H9 (cell line): ENCODE measurements at regions not wholly inside any gene's neighbourhood (a gene's known extent, or its start where the extent isn't known, plus 50 kb on each side); places are given as distances from the start of the nearest gene placed in this dataset.
A peak's percentile ranks its signal among the peaks of the same experiment; 100 is the strongest.

Source experiments
- DNase-seq: peaks from one replicate; pipeline ENCODE4 v3.0.0-alpha.2; 2017
- H2AFZ ChIP-seq: one replicate; pipeline ENCODE4 v1.6.1; 2013; ENCODE audit warnings: mild to moderate bottlenecking, low read length, control low read depth, moderate library complexity
- H2AK5ac ChIP-seq: 2 replicates; pipeline ENCODE4 v1.6.1; 2013; ENCODE audit warnings: low read length, control low read depth, mixed read lengths; ENCODE audit not compliant: insufficient read length
- H2BK120ac ChIP-seq: one replicate; pipeline ENCODE4 v1.6.1; 2013; ENCODE audit warnings: low read depth, mild to moderate bottlenecking, low read length, control low read depth, inconsistent platforms; ENCODE audit not compliant: poor library complexity, severe bottlenecking
- H2BK12ac ChIP-seq: 2 replicates; pipeline ENCODE4 v1.6.1; 2013; ENCODE audit warnings: low read length, control low read depth, mixed read lengths, low read depth; ENCODE audit not compliant: insufficient read length
- H2BK15ac ChIP-seq: 2 replicates; pipeline ENCODE4 v1.6.1; 2013; ENCODE audit warnings: low read depth, low read length, control low read depth
- H2BK20ac ChIP-seq: one replicate; pipeline ENCODE4 v1.6.1; 2013; ENCODE audit warnings: low read depth, mild to moderate bottlenecking, low read length, control low read depth, inconsistent platforms; ENCODE audit not compliant: poor library complexity, severe bottlenecking
- H2BK5ac ChIP-seq: 2 replicates; pipeline ENCODE4 v1.6.1; 2013; ENCODE audit warnings: low read length, control low read depth, mixed read lengths; ENCODE audit not compliant: insufficient read length
- H3K14ac ChIP-seq: 2 replicates; pipeline ENCODE4 v1.6.1; 2013; ENCODE audit warnings: low read length, control low read depth; ENCODE audit not compliant: insufficient read depth
- H3K18ac ChIP-seq: 2 replicates; pipeline ENCODE4 v1.6.1; 2013; ENCODE audit warnings: low read depth, mild to moderate bottlenecking, mixed read lengths, low read length, control low read depth; ENCODE audit not compliant: insufficient read length
- H3K23ac ChIP-seq: 2 replicates; pipeline ENCODE4 v1.6.1; 2013; ENCODE audit warnings: low read length, control low read depth, mixed read lengths, low read depth; ENCODE audit not compliant: insufficient read length
- H3K23me2 ChIP-seq: 2 replicates; pipeline ENCODE4 v1.6.1; 2013; ENCODE audit warnings: low read depth, mild to moderate bottlenecking, mixed read lengths, low read length, control low read depth; ENCODE audit not compliant: insufficient read length, poor library complexity, severe bottlenecking
- H3K27ac ChIP-seq: 2 replicates; pipeline ENCODE4 v1.5.1; 2013; ENCODE audit warnings: low read length, control low read depth, mixed read lengths, low read depth; ENCODE audit not compliant: insufficient read length
- H3K27me3 ChIP-seq: 2 replicates; pipeline ENCODE4 v1.6.1; 2013; ENCODE audit warnings: low read length, control low read depth, inconsistent platforms; ENCODE audit not compliant: insufficient read depth
- H3K4ac ChIP-seq: 2 replicates; pipeline ENCODE4 v1.6.1; 2013; ENCODE audit warnings: low read depth, mild to moderate bottlenecking, control low read depth, inconsistent platforms, low read length, moderate library complexity
- H3K4me1 ChIP-seq: 2 replicates; pipeline ENCODE4 v1.6.1; 2013; ENCODE audit warnings: low read length, control low read depth, inconsistent platforms; ENCODE audit not compliant: insufficient read depth
- H3K4me2 ChIP-seq: 2 replicates; pipeline ENCODE4 v1.6.1; 2013; ENCODE audit warnings: low read length, control low read depth, mixed read lengths; ENCODE audit not compliant: insufficient read length, insufficient read depth
- H3K56ac ChIP-seq: 2 replicates; pipeline ENCODE4 v1.6.1; 2013; ENCODE audit warnings: low read depth, mild to moderate bottlenecking, mixed read lengths, low read length, control low read depth; ENCODE audit not compliant: insufficient read length
- H3K79me1 ChIP-seq: 2 replicates; pipeline ENCODE4 v1.6.1; 2013; ENCODE audit warnings: low read depth, mild to moderate bottlenecking, moderate library complexity, low read length, control low read depth, inconsistent platforms; ENCODE audit not compliant: insufficient read depth, poor library complexity, severe bottlenecking
- H3K79me2 ChIP-seq: 2 replicates; pipeline ENCODE4 v1.6.1; 2013; ENCODE audit warnings: low read length, control low read depth, inconsistent platforms; ENCODE audit not compliant: insufficient read depth
- H3K9ac ChIP-seq: 2 replicates; pipeline ENCODE4 v1.6.1; 2013; ENCODE audit warnings: low read length, control low read depth, mixed read lengths; ENCODE audit not compliant: insufficient read length; ENCODE audit errors: extremely low read depth
- H3K9me3 ChIP-seq: one replicate; pipeline ENCODE4 v1.6.1; 2013; ENCODE audit warnings: low read depth, low read length, inconsistent platforms; ENCODE audit not compliant: control insufficient read depth
- H3T11ph ChIP-seq: one replicate; pipeline ENCODE4 v1.6.1; 2013; ENCODE audit warnings: mild to moderate bottlenecking, low read length, control low read depth, inconsistent platforms
- H4K20me1 ChIP-seq: one replicate; pipeline ENCODE4 v1.6.1; 2013; ENCODE audit not compliant: control insufficient read depth, insufficient read length, insufficient read depth
- H4K5ac ChIP-seq: 2 replicates; pipeline ENCODE4 v1.6.1; 2013; ENCODE audit warnings: low read depth, mild to moderate bottlenecking, mixed read lengths, low read length, control low read depth; ENCODE audit not compliant: insufficient read length
- H4K8ac ChIP-seq: replicated peaks from 2 replicates; pipeline ENCODE4 v1.6.1; 2013; ENCODE audit warnings: low read length, control low read depth, mixed read lengths, low read depth; ENCODE audit not compliant: insufficient read length
- H4K91ac ChIP-seq: 2 replicates; pipeline ENCODE4 v1.6.1; 2013; ENCODE audit warnings: low read depth, mild to moderate bottlenecking, moderate library complexity, mixed read lengths, low read length, control low read depth; ENCODE audit not compliant: insufficient read length
- H3K27ac Mint-ChIP-seq, 3 experiments: 2 replicates in 2 of 3; 3 replicates in 1 of 3; pipeline ENCODE4 v1.8.0; 2020 to 2021; ENCODE audit warnings: mixed read lengths in 3 of 3, mild to moderate bottlenecking in 1 of 3, moderate library complexity in 1 of 3
- H3K27me3 Mint-ChIP-seq: 2 replicates; pipeline ENCODE4 v1.8.0; 2021; ENCODE audit warnings: low read depth, mild to moderate bottlenecking, moderate library complexity, mixed read lengths
- H3K36me3 Mint-ChIP-seq, 3 experiments: 2 replicates in 2 of 3; 3 replicates in 1 of 3; pipeline ENCODE4 v1.8.0; 2020 to 2021; ENCODE audit warnings: low read depth in 3 of 3, mixed read lengths in 3 of 3; ENCODE audit not compliant: insufficient read depth in 1 of 3
- H3K4me1 Mint-ChIP-seq, 2 experiments: 2 replicates each; pipeline ENCODE4 v1.8.0; 2020; ENCODE audit warnings: mixed read lengths in 2 of 2
- H3K4me3 Mint-ChIP-seq, 2 experiments: 2 replicates in 1 of 2; 3 replicates in 1 of 2; pipeline ENCODE4 v1.8.0; 2020 to 2021; ENCODE audit warnings: mild to moderate bottlenecking in 2 of 2, mixed read lengths in 2 of 2, moderate library complexity in 1 of 2
- H3K9me3 Mint-ChIP-seq, 2 experiments: 2 replicates in 1 of 2; 3 replicates in 1 of 2; pipeline ENCODE4 v1.8.0; 2020; ENCODE audit warnings: mild to moderate bottlenecking in 2 of 2, mixed read lengths in 2 of 2, moderate library complexity in 1 of 2
- CTCF ChIP-seq: fragments of 200-600 bp; sonication (generic); conservative IDR thresholded peaks from 3 replicates; pipeline ENCODE4 v1.8.0; 2021; ENCODE audit warnings: antibody characterized with exemption, mild to moderate bottlenecking
- WGBS: extraction: QIAGEN DNeasy Blood & Tissue Kit; methylation state at CpG from one replicate; pipeline ENCODE4 v1.1.7; 2013; ENCODE audit warnings: missing lambda C conversion rate, low lambda C conversion rate, mixed read lengths; ENCODE audit not compliant: insufficient read length; ENCODE audit errors: extremely low coverage; 5-methylcytosine and 5-hydroxymethylcytosine counted together

GRCh38 chr1:91161749-91162148 is 139.9 kb upstream of the ZNF644 start:
- no peaks in the 10 kb centered on the region for H3K79me1 ChIP-seq
- H2BK20ac ChIP-seq, result no peak overlapping the region
- no peak overlapping the region for H2BK15ac ChIP-seq
- Mint-ChIP-seq H3K27ac (peak overlapping the region in 1 of 3 experiments; percentile 32; a peak in 1 of 7 replicates), H3K4me1 (peaks cover 16 to 22% of the 10 kb centered on the region in 2 experiments), H3K27me3 (peaks cover 5% of the 10 kb centered on the region), H3K36me3 (no peaks in the 10 kb centered on the region; a peak in 1 of 7 replicates), H3K9me3 (no peaks in the 10 kb centered on the region; a peak in 1 of 5 replicates), H3K4me3 (no peak overlapping the region)
- WGBS, result no CpG with 5 or more reads among the region's 4 CpGs
- H3K4me2 ChIP-seq, result no peak overlapping the region
- no peak overlapping the region for H2BK5ac ChIP-seq
- no peak overlapping the region for H2BK12ac ChIP-seq
- H3K14ac ChIP-seq, result no peak overlapping the region
- DNase-seq, result no peak
- no peak overlapping the region for H4K91ac ChIP-seq
- no peak overlapping the region for H3K9ac ChIP-seq
- no peak overlapping the region for H3K18ac ChIP-seq
- TF ChIP-seq CTCF, result no peak
- no peak overlapping the region for H3T11ph ChIP-seq
- no peak overlapping the region for H4K8ac ChIP-seq
- H3K23ac ChIP-seq, result no peak overlapping the region
- no peak overlapping the region for H2AK5ac ChIP-seq
- no peak overlapping the region for H2BK120ac ChIP-seq
- no peaks in the 10 kb centered on the region for H4K20me1 ChIP-seq
- no peak overlapping the region for H3K56ac ChIP-seq
- no peaks in the 10 kb centered on the region for H3K9me3 ChIP-seq
- H3K27me3 ChIP-seq, result no peaks in the 10 kb centered on the region
- H4K5ac ChIP-seq, result no peak overlapping the region
- no peaks in the 10 kb centered on the region for H3K23me2 ChIP-seq
- H3K27ac ChIP-seq, result no peak overlapping the region
- no peak overlapping the region for H2AFZ ChIP-seq
- H3K79me2 ChIP-seq, result no peaks in the 10 kb centered on the region
- H3K4ac ChIP-seq, result no peak overlapping the region
- no peaks in the 10 kb centered on the region; the same call in 1 of the 2 replicates for H3K4me1 ChIP-seq
